ENCODE measurements at regions not wholly inside any gene's neighbourhood (a gene's known extent, or its start where the extent isn't known, plus 50 kb on each side); places are given as distances from the start of the nearest gene placed in this dataset.

DNA sequence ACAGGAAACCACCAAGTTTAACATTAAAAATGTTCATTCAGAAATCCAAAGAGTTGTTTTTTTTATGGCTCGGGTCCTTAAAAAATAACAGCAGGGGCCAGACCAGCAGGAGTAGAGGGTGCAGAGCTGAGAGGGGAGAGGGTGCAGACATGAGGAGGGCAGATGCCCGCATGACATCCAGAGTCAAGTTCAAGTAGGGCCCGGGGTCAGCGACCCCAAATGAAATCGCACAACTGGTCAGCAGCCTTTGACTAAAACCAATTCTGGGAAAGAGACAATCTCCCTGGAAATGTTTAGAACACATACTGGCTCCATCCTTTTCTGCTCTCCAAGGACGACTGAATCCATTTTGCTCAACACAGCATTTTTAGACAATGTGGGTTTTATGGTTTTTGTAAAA lies 297.5 kb downstream of the FGFR2 start:
- ATAC-seq (ENCODE audit: low read depth): no peak
- Mint-ChIP-seq H3K4me3 (no peak overlapping the region), H3K27me3 (no peaks in the 10 kb centered on the region), H3K9me3 (ENCODE audit: insufficient read depth) (no peaks in the 10 kb centered on the region), H3K27ac (no peak overlapping the region), H3K4me1 (no peaks in the 10 kb centered on the region)
- Histone ChIP-seq H4K20me1 (ENCODE audit: control insufficient read depth, insufficient read depth, low read length, poor library complexity, severe bottlenecking) (no peaks in the 10 kb centered on the region), H3K79me2 (ENCODE audit: control insufficient read depth, insufficient read depth, low read length) (no peaks in the 10 kb centered on the region), H3K27ac (ENCODE audit: low read length in 2 of 2) (no peak overlapping the region), H3K9ac (ENCODE audit: low read length) (no peak overlapping the region), H3K4me1 (ENCODE audit: control insufficient read depth in 2 of 2, insufficient read depth in 2 of 2, low read length in 2 of 2) (no peaks in the 10 kb centered on the region), H3K27me3 (replicated peaks in 1 of 4; ENCODE audit: control extremely low read depth in 1 of 4, control insufficient read depth in 3 of 4, insufficient read depth in 4 of 4, low read length in 3 of 4) (no peaks in the 10 kb centered on the region), H3K36me3 (replicated peaks in 1 of 2; ENCODE audit: control extremely low read depth in 1 of 2, control insufficient read depth in 1 of 2, extremely low read depth in 1 of 2, insufficient read depth in 2 of 2, low read length in 1 of 2) (no peaks in the 10 kb centered on the region), H3K9me3 (ENCODE audit: control extremely low read depth in 1 of 3, control insufficient read depth in 2 of 3, insufficient read depth in 1 of 3, low read length in 2 of 3) (no peaks in the 10 kb centered on the region), H3K4me3 (ENCODE audit: control extremely low read depth in 1 of 5, extremely low read depth in 1 of 5, insufficient read depth in 1 of 5, low read depth in 2 of 5, low read length in 4 of 5) (no peak overlapping the region), H2AFZ (ENCODE audit: insufficient read depth, low read depth, low read length, poor library complexity, severe bottlenecking) (no peak overlapping the region), H3K4me2 (replicated peaks; ENCODE audit: low read depth, low read length, poor library complexity, severe bottlenecking) (no peak overlapping the region)
- WGBS (ENCODE audit: insufficient coverage): 93% methylated on average over 4 of the region's 6 CpGs
- ChIA-PET CTCF (no interaction called here), POLR2A (no interaction called here)
- intact Hi-C loops (cut with micrococcal nuclease): no loop called here
- TF ChIP-seq, protein P1, sequence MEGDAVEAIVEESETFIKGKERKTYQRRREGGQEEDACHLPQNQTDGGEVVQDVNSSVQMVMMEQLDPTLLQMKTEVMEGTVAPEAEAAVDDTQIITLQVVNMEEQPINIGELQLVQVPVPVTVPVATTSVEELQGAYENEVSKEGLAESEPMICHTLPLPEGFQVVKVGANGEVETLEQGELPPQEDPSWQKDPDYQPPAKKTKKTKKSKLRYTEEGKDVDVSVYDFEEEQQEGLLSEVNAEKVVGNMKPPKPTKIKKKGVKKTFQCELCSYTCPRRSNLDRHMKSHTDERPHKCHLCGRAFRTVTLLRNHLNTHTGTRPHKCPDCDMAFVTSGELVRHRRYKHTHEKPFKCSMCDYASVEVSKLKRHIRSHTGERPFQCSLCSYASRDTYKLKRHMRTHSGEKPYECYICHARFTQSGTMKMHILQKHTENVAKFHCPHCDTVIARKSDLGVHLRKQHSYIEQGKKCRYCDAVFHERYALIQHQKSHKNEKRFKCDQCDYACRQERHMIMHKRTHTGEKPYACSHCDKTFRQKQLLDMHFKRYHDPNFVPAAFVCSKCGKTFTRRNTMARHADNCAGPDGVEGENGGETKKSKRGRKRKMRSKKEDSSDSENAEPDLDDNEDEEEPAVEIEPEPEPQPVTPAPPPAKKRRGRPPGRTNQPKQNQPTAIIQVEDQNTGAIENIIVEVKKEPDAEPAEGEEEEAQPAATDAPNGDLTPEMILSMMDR (IDR thresholded peaks at IDR 0.05): no peak
- no peak for TF ChIP-seq EZH2 (IDR thresholded peaks at IDR 0.05; ENCODE audit: borderline replicate concordance, insufficient read depth, low read depth, low read length, poor library complexity, severe bottlenecking)
- DNase-seq: no peak

DNA sequence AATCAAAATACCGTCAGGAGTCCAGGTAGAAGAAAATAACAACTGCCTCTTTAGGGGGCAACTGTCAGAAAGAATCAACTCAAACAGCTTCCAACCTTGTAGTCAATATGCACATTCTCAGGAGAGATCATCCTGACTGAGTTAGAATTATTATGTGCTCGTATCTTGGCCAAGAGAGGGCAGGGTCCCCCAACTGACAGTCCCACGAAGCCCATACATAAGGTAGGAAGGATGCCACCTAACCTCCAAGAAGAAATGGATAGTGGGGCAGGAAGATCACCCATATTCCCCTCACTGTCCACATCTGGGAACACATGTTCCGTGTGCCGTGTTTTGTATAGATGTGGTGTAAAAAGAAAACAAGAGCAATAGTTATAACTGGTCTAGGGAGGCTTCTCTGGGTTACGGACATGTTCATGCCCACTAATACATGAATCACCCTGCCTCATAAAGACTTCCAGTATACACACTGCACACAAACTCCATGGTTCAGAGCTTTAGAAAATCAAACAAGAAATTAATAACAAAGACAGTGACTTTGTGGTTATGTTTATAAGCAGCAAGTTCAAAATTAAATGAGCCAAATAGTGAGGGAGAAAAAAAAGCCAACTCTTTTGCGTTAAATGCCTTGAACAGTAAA lies 295.6 kb downstream of the FGFR2 start:
- H3K4me3 ChIP-seq (ENCODE audit: control extremely low read depth in 1 of 5, extremely low read depth in 1 of 5, insufficient read depth in 1 of 5, low read depth in 2 of 5, low read length in 4 of 5): no peak overlapping the region

More for the DNA sequence above, 295.6 kb downstream of the FGFR2 start:
- intact Hi-C loops (cut with micrococcal nuclease): no loop called here
- Histone ChIP-seq H3K4me1 (ENCODE audit: control insufficient read depth in 2 of 2, insufficient read depth in 2 of 2, low read length in 2 of 2) (no peaks in the 10 kb centered on the region), H3K9ac (ENCODE audit: low read length) (no peak overlapping the region), H3K27me3 (replicated peaks in 1 of 4; ENCODE audit: control extremely low read depth in 1 of 4, control insufficient read depth in 3 of 4, insufficient read depth in 4 of 4, low read length in 3 of 4) (no peaks in the 10 kb centered on the region), H2AFZ (ENCODE audit: insufficient read depth, low read depth, low read length, poor library complexity, severe bottlenecking) (no peak overlapping the region), H3K36me3 (replicated peaks in 1 of 2; ENCODE audit: control extremely low read depth in 1 of 2, control insufficient read depth in 1 of 2, extremely low read depth in 1 of 2, insufficient read depth in 2 of 2, low read length in 1 of 2) (no peaks in the 10 kb centered on the region), H3K4me2 (replicated peaks; ENCODE audit: low read depth, low read length, poor library complexity, severe bottlenecking) (no peak overlapping the region), H3K27ac (ENCODE audit: low read length in 2 of 2) (no peak overlapping the region), H3K9me3 (ENCODE audit: control extremely low read depth in 1 of 3, control insufficient read depth in 2 of 3, insufficient read depth in 1 of 3, low read length in 2 of 3) (peaks cover 0 to 3% (median 0%) of the 10 kb centered on the region in 3 donors), H4K20me1 (ENCODE audit: control insufficient read depth, insufficient read depth, low read length, poor library complexity, severe bottlenecking) (no peaks in the 10 kb centered on the region), H3K79me2 (ENCODE audit: control insufficient read depth, insufficient read depth, low read length) (no peaks in the 10 kb centered on the region)
- Mint-ChIP-seq H3K27me3 (no peaks in the 10 kb centered on the region), H3K4me1 (no peaks in the 10 kb centered on the region), H3K9me3 (ENCODE audit: insufficient read depth) (no peaks in the 10 kb centered on the region), H3K27ac (no peak overlapping the region), H3K4me3 (no peak overlapping the region)
- DNase-seq (no peak), ATAC-seq (ENCODE audit: low read depth) (no peak)
- WGBS (ENCODE audit: insufficient coverage): 40% methylated on average over 1 of the region's 7 CpGs
- TF ChIP-seq, protein P1 (IDR thresholded peaks at IDR 0.05): no peak
- no peak for TF ChIP-seq EZH2 (IDR thresholded peaks at IDR 0.05; ENCODE audit: borderline replicate concordance, insufficient read depth, low read depth, low read length, poor library complexity, severe bottlenecking)
- POLR2A ChIA-PET: no interaction called here
- CTCF ChIA-PET: no interaction called here

Measured in B cell (primary cell).